ENCODE measurements at regions not wholly inside any gene's neighbourhood (a gene's known extent, or its start where the extent isn't known, plus 50 kb on each side); places are given as distances from the start of the nearest gene placed in this dataset.

DNA sequence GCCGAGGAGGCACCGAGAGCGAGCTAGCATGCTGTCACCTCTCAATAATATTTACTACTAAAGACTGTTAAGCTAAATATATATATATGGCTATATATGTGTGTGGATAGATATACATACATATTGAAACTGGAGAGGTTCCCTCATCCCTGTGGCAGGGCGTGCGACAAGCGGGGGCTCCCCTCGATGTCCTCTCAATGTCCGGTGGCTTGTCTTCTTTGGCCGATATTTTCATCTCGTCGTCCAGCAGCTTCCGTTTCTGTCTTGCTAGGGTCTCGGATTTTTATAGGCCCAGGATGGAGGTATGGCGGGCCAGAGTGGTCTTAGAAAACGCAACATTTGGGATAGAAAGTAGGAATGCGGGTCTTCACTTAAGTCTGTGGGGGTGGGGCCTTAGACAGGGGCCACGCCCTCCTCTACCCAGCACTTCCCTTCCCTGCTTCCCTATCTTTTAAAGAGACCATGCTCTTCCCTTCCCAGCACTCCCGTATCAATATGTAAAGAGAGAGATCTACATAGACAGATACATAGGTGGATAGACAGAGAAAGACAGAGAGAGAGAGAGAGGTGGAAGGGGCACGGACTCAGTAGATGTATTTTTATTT lies 866.8 kb downstream of the DSC3 start:
- in situ Hi-C loops (cut with MboI; ENCODE audit: low sequenced_read_pairs, unreplicated experiment) = no loop called here
- DNase-seq (ENCODE audit: low spot score) = no peak

DNA sequence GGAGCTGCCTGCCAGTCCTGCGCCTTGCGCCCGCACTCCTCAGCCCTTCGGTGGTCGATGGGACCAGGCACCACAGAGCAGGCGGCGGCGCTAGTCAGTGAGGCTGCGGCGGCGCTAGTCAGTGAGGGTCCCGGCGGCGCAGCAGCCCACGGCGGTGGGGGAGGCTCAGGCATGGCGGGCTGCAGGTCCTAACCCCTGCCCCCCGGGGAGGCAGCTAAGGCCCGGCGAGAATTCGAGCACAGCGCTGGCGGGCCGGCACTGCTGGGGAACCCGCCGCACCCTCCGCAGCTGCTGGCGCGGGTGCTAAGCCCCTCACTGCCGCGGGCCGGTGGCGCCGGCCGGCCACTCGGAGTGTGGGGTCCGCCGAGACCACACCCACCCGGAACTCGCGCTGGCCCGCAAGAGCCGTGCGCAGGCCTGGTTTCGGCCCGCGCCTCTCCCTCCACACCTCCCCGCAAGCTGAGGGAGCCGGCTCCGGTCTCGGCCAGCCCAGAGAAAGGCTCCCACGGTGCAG lies 867.4 kb downstream of the DSC3 start:
- no peak for DNase-seq (ENCODE audit: low spot score)
- TF ChIP-seq, protein P1, sequence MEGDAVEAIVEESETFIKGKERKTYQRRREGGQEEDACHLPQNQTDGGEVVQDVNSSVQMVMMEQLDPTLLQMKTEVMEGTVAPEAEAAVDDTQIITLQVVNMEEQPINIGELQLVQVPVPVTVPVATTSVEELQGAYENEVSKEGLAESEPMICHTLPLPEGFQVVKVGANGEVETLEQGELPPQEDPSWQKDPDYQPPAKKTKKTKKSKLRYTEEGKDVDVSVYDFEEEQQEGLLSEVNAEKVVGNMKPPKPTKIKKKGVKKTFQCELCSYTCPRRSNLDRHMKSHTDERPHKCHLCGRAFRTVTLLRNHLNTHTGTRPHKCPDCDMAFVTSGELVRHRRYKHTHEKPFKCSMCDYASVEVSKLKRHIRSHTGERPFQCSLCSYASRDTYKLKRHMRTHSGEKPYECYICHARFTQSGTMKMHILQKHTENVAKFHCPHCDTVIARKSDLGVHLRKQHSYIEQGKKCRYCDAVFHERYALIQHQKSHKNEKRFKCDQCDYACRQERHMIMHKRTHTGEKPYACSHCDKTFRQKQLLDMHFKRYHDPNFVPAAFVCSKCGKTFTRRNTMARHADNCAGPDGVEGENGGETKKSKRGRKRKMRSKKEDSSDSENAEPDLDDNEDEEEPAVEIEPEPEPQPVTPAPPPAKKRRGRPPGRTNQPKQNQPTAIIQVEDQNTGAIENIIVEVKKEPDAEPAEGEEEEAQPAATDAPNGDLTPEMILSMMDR (IDR thresholded peaks at IDR 0.05; ENCODE audit: borderline replicate concordance, control extremely low read depth, extremely low read depth, insufficient read depth, missing control alignments) = no peak
- in situ Hi-C loops (cut with MboI; ENCODE audit: low sequenced_read_pairs, unreplicated experiment) = no loop called here

More for the DNA sequence above, 866.8 kb downstream of the DSC3 start:
- TF ChIP-seq, protein P1 (IDR thresholded peaks at IDR 0.05; ENCODE audit: borderline replicate concordance, control extremely low read depth, extremely low read depth, insufficient read depth, missing control alignments) = no peak

DNA sequence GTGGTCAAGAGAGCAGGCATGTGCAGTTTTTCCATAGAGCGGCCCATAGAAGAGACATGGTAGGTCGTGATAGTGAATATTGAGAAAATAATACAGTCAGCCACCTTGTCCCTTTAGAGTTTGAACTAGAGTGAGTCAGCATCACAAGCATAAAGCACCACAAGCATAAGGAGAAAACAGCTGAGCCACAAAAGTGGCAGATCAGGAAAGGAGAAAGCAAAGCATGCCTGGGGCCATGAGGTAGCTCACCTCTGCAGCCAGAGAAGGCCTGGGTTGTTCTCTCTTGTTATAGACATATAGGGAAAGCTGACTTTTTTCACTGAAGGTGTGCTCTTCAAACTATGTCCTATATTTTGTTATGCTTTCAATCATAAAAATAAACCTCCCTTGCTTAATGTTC lies 879.0 kb downstream of the DSC3 start:
- TF ChIP-seq, protein P1 (IDR thresholded peaks at IDR 0.05; ENCODE audit: borderline replicate concordance, control extremely low read depth, extremely low read depth, insufficient read depth, missing control alignments) = no peak
- in situ Hi-C loops (cut with MboI; ENCODE audit: low sequenced_read_pairs, unreplicated experiment) = no loop called here
- DNase-seq (ENCODE audit: low spot score) = no peak

DNA sequence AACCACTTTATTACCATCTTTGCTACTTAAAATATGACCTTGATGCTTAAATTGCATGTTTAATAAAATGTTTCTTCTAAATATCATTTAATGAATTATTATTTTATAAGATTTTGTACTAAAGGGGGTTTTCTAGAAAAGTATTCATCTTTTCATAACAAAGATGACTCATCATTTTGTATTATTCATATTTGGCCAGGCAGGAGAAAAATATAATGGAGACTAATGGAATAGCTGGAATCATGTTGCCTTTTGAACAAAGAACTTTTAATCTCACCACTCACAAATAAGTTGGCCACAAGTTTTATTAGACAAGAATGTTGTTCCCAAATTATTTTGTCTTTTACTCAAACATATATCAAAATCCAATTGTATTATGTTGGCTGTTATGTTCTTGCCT lies 882.4 kb downstream of the DSC3 start:
- TF ChIP-seq, protein P1 (IDR thresholded peaks at IDR 0.05; ENCODE audit: borderline replicate concordance, control extremely low read depth, extremely low read depth, insufficient read depth, missing control alignments) = no peak
- no peak for DNase-seq (ENCODE audit: low spot score)
- in situ Hi-C loops (cut with MboI; ENCODE audit: low sequenced_read_pairs, unreplicated experiment) = no loop called here

DNA sequence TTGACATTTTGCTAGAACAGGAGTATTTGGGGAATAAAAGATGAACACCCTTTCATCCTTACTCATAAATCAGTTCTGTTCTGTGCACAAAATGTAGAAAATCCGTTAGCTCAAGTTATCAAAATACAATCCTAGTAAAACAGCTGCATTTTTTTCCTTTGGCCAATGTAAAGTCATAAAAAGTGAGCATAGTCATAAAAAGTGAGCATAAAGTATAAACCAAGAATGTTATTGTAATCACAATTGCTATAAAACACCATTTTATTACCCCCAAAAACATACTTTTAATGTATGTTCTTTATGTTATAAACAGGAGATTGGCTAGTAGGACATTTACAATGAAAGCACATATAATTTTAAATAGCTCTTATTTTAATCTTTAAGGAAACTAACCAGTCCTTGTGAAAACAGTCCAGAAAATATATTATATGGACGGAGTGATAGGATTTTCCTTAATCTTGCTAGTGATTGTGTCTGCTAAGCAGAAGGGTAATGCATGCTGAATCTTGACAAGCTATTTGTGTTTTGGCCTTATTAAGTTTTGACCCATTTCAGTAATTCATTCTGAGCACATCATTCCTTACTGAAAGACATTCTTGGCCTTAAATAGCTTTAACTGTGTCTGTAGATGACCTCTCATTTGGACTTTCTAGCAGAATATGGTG lies 891.8 kb downstream of the DSC3 start:
- in situ Hi-C loops (cut with MboI; ENCODE audit: low sequenced_read_pairs, unreplicated experiment) = no loop called here
- TF ChIP-seq, protein P1 (IDR thresholded peaks at IDR 0.05; ENCODE audit: borderline replicate concordance, control extremely low read depth, extremely low read depth, insufficient read depth, missing control alignments) = no peak

DNA sequence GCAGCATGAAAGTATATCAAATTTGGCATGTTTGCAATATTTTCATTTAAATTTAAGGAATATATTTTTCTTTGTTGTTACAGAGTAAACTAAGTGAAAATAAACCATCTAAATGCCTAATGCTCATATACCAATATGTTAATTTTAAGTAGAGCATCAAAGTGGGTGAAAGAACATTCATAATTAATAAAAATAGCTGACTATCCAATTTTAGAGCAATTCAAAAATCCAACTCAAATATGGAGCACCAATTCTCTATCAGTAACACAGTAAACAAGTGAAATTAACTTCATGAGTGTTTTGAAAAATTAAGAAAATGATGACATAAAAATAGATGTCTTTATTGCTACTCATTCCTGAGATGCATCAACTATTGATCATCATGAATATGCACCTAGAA lies 893.0 kb downstream of the DSC3 start:
- TF ChIP-seq, protein P1 (IDR thresholded peaks at IDR 0.05; ENCODE audit: borderline replicate concordance, control extremely low read depth, extremely low read depth, insufficient read depth, missing control alignments) = no peak
- in situ Hi-C loops (cut with MboI; ENCODE audit: low sequenced_read_pairs, unreplicated experiment) = no loop called here
- DNase-seq (ENCODE audit: low spot score) = no peak

More for the DNA sequence above, 891.8 kb downstream of the DSC3 start:
- DNase-seq (ENCODE audit: low spot score) = no peak
